HepG2 (cell line): ENCODE measurements at regions not wholly inside any gene's neighbourhood (a gene's known extent, or its start where the extent isn't known, plus 50 kb on each side); places are given as distances from the start of the nearest gene placed in this dataset.

ENCODE experiments used
- ATAC-seq: fragments of 200-7000 bp; cut with Tn5 transposase; 3 replicates; pipeline ENCODE4 v1.9.1; 2020; ENCODE audit warnings: mild to moderate bottlenecking, moderate library complexity
- BruUV-seq: library from RNA; stranded (reverse); fragments of 400-500 nt; replicated peaks from 2 replicates; lab custom pipeline; 2021; lab: Mats Ljungman, UMichigan
- CTCF ChIA-PET: fragments of 300-600 bp; formaldehyde crosslinking; extraction: SDS; loops from one replicate; lab custom pipeline; 2021; ENCODE audit warnings: low total read pairs, inconsistent platforms, low intra/inter-chr PET ratio; lab: Yijun Ruan, JAX
- POLR2A ChIA-PET: fragments of 350-600 bp; sonication (Branson Sonifier 250); formaldehyde crosslinking; loops from one replicate; lab custom pipeline; 2020; ENCODE audit warnings: antibody characterized with exemption, inconsistent platforms; lab: Yijun Ruan, JAX
- DNase-seq: peaks from one replicate; pipeline ENCODE4 v3.0.0-alpha.2; 2015; ENCODE audit warnings: low spot score
- FAIRE-seq: peaks from 3 replicates; lab custom pipeline; 2011; peaks lifted over from hg19 to GRCh38; lab: Jason Lieb, UNC
- H2AFZ ChIP-seq: one replicate; pipeline ENCODE4 v1.6.1; 2011; ENCODE audit warnings: low read length, inconsistent platforms
- H3K27ac ChIP-seq: fragments of 300-600 bp; 3 replicates; pipeline ENCODE4 v1.8.0; 2011; ENCODE audit warnings: mixed run types, mild to moderate bottlenecking, mixed read lengths, low read length, inconsistent platforms; ENCODE audit not compliant: insufficient read depth; ENCODE audit errors: extremely low read length
- H3K27me3 ChIP-seq, 2 experiments: fragments of 200-600 bp in 1 of 2; 2 replicates in 1 of 2; 3 replicates in 1 of 2; pipeline versions ENCODE4 v1.6.0 to v1.8.0; 2011; ENCODE audit warnings: low read length in 2 of 2, mild to moderate bottlenecking in 2 of 2, moderate library complexity in 2 of 2, inconsistent platforms in 1 of 2; ENCODE audit not compliant: insufficient read depth in 2 of 2, control insufficient read depth in 1 of 2
- H3K36me3 ChIP-seq, 2 experiments: fragments of 200-600 bp in 1 of 2; replicated peaks in 1 of 2; 2 replicates in 1 of 2; 3 replicates in 1 of 2; pipeline versions ENCODE4 v1.5.1 to v1.8.0; 2011; ENCODE audit warnings: low read length in 2 of 2, inconsistent platforms in 1 of 2; ENCODE audit not compliant: insufficient read depth in 2 of 2, control insufficient read depth in 1 of 2
- H3K4me1 ChIP-seq: 2 replicates; pipeline ENCODE4 v1.5.1; 2012; ENCODE audit warnings: low read length, inconsistent platforms; ENCODE audit not compliant: insufficient read depth
- H3K4me2 ChIP-seq: 2 replicates; pipeline ENCODE4 v1.6.0; 2011; ENCODE audit warnings: low read depth, low read length, inconsistent platforms
- H3K4me3 ChIP-seq, 3 experiments: fragments of 200-600 bp in 1 of 3; sonication (generic), shearing (Covaris generic) in 1 of 3; replicated peaks in 1 of 3; 2 replicates each; pipeline ENCODE4 v1.5.1; 2011 to 2016; ENCODE audit warnings: low read length in 3 of 3, inconsistent platforms in 2 of 3, low read depth in 2 of 3, mild to moderate bottlenecking in 2 of 3, control low read depth in 1 of 3, mixed read lengths in 1 of 3; ENCODE audit not compliant: insufficient read depth in 1 of 3
- H3K79me2 ChIP-seq: one replicate; pipeline ENCODE4 v1.6.1; 2011; ENCODE audit warnings: low read length, inconsistent platforms; ENCODE audit not compliant: insufficient read depth
- H3K9ac ChIP-seq: 2 replicates; pipeline ENCODE4 v1.6.0; 2011; ENCODE audit warnings: mild to moderate bottlenecking, low read depth, low read length, inconsistent platforms; ENCODE audit not compliant: insufficient read depth
- H3K9me3 ChIP-seq: 2 replicates; pipeline ENCODE4 v1.5.1; 2012; ENCODE audit warnings: mild to moderate bottlenecking, low read length
- H4K20me1 ChIP-seq: 2 replicates; pipeline ENCODE4 v1.6.0; 2011; ENCODE audit warnings: inconsistent platforms, mild to moderate bottlenecking, low read length, moderate library complexity; ENCODE audit not compliant: insufficient read depth
- ARID4A ChIP-seq: sonication (generic); formaldehyde crosslinking; IDR thresholded peaks from 2 replicates; pipeline ENCODE4 v1.5.0; 2020; ENCODE audit warnings: mild to moderate bottlenecking, missing genetic modification reagents, borderline replicate concordance
- HOXA7 ChIP-seq: sonication (generic); formaldehyde crosslinking; IDR thresholded peaks from 2 replicates; pipeline ENCODE4 v1.8.1; 2022; ENCODE audit warnings: mild to moderate bottlenecking, missing genetic modification reagents, moderate library complexity
- JUND ChIP-seq: sonication (generic); formaldehyde crosslinking; IDR thresholded peaks from 2 replicates; pipeline ENCODE4 v1.8.0; 2022; ENCODE audit warnings: mild to moderate bottlenecking, missing genetic modification reagents
- MAX ChIP-seq: IDR thresholded peaks from 2 replicates; pipeline ENCODE4 v1.6.1; 2012; ENCODE audit warnings: inconsistent platforms
- MBNL3 ChIP-seq: fragments of 250-450 bp; sonication (Bioruptor Pico); conservative IDR thresholded peaks from 2 replicates; pipeline ENCODE4 v1.8.0; 2022; ENCODE audit warnings: mild to moderate bottlenecking, inconsistent platforms
- MED13 ChIP-seq: sonication (generic); formaldehyde crosslinking; IDR thresholded peaks from 2 replicates; pipeline ENCODE4 v1.5.0; 2020; ENCODE audit warnings: missing genetic modification reagents
- MXD4 ChIP-seq: IDR thresholded peaks from 2 replicates; pipeline ENCODE4 v1.6.1; 2016; ENCODE audit warnings: mild to moderate bottlenecking, missing biosample characterization, missing genetic modification reagents
- NCOA2 ChIP-seq: sonication (generic); formaldehyde crosslinking; IDR thresholded peaks from 2 replicates; pipeline ENCODE4 v1.8.0; 2022; ENCODE audit warnings: inconsistent platforms
- NONO ChIP-seq, 2 experiments: fragments of 450-650 bp in 1 of 2; sonication (generic) in 1 of 2; formaldehyde crosslinking in 1 of 2; IDR thresholded peaks in 1 of 2; conservative IDR thresholded peaks in 1 of 2; 2 replicates each; pipeline versions ENCODE4 v1.6.1 to v1.8.0; 2017 to 2022; ENCODE audit warnings: mild to moderate bottlenecking in 1 of 2, missing genetic modification reagents in 1 of 2, moderate library complexity in 1 of 2
- NR2C2 ChIP-seq: sonication (generic); formaldehyde crosslinking; IDR thresholded peaks from 2 replicates; pipeline ENCODE4 v1.4.0; 2020; ENCODE audit warnings: missing genetic modification reagents, mild to moderate bottlenecking, moderate library complexity, borderline replicate concordance
- NR2F6 ChIP-seq, 2 experiments: IDR thresholded peaks; 2 replicates each; pipeline ENCODE4 v1.6.1; 2016; ENCODE audit warnings: antibody characterized with exemption in 1 of 2, mild to moderate bottlenecking in 1 of 2
- RFX3 ChIP-seq: IDR thresholded peaks from 2 replicates; pipeline ENCODE4 v1.6.1; 2016; ENCODE audit warnings: missing biosample characterization, missing genetic modification reagents
- SIN3A ChIP-seq: IDR thresholded peaks from 2 replicates; pipeline ENCODE4 v1.6.1; 2011; ENCODE audit warnings: low read depth, mild to moderate bottlenecking, control low read depth, low read length, borderline replicate concordance
- ZNF12 ChIP-seq: sonication (generic); formaldehyde crosslinking; IDR thresholded peaks from 2 replicates; pipeline ENCODE4 v1.5.0; 2020; ENCODE audit warnings: missing genetic modification reagents
- ZNF501 ChIP-seq: sonication (generic); formaldehyde crosslinking; IDR thresholded peaks from 2 replicates; pipeline ENCODE4 v1.5.1; 2020; ENCODE audit warnings: mild to moderate bottlenecking, moderate library complexity, missing genetic modification reagents
- ZNF562 ChIP-seq: sonication (generic); formaldehyde crosslinking; IDR thresholded peaks from 2 replicates; pipeline ENCODE4 v1.8.0; 2022; ENCODE audit warnings: missing genetic modification reagents, borderline replicate concordance
- ZNF605 ChIP-seq: sonication (generic); formaldehyde crosslinking; IDR thresholded peaks from 2 replicates; pipeline ENCODE4 v1.8.0; 2022; ENCODE audit warnings: mild to moderate bottlenecking, missing genetic modification reagents
- ZNF782 ChIP-seq: sonication (generic); formaldehyde crosslinking; IDR thresholded peaks from 2 replicates; pipeline ENCODE4 v1.4.0; 2020; ENCODE audit warnings: missing genetic modification reagents, mild to moderate bottlenecking, borderline replicate concordance
- WGBS: methylation state at CpG from one replicate; pipeline ENCODE4 v1.1.6; 2017; ENCODE audit warnings: low lambda C conversion rate; 5-methylcytosine and 5-hydroxymethylcytosine counted together
- in situ Hi-C: cut with HindIII; loops from 2 replicates; pipeline ENCODE4 v1.10.0; 2017; ENCODE audit warnings: low pct_unique_long_range_greater_than_20kb; ENCODE audit not compliant: extremely low pct_ligation_motif_present
- intact Hi-C: fragments of 100-400 bp; cut with micrococcal nuclease; formaldehyde crosslinking; loops from one replicate; pipeline ENCODE4 v1.10.0; 2022; ENCODE audit not compliant: unreplicated experiment

- H3K27ac ChIP-seq: no peak overlapping the region
- TF ChIP-seq ZNF782 (CRISPR knock-in tag) (no peak), ZNF562 (CRISPR knock-in tag) (no peak), MED13 (CRISPR knock-in tag) (no peak), ZNF605 (CRISPR knock-in tag) (no peak), ARID4A (CRISPR knock-in tag) (no peak), NCOA2 (CRISPR knock-in tag) (no peak), ZNF501 (CRISPR knock-in tag) (no peak), MBNL3 (no peak), ZNF12 (CRISPR knock-in tag) (no peak), JUND (no peak), NR2C2 (CRISPR knock-in tag) (no peak), MAX (no peak), NR2F6 (IDR thresholded peaks at IDR 0.05) (no peak), NR2F6 (CRISPR knock-in tag; IDR thresholded peaks at IDR 0.05) (no peak), HOXA7 (CRISPR knock-in tag) (no peak), NONO (IDR thresholded peaks at IDR 0.05) (no peak), NONO (CRISPR knock-in tag; conservative IDR thresholded peaks at IDR 0.05) (no peak), RFX3 (CRISPR knock-in tag) (no peak), SIN3A (no peak), MXD4 (CRISPR knock-in tag) (no peak)
- TF ChIP-seq, all 625 proteins: peak for 0
- H3K4me3 ChIP-seq: no peak overlapping the region
- BruUV-seq: no TSS peak
- H3K4me2 ChIP-seq: no peak overlapping the region
- FAIRE-seq (no peak), DNase-seq (no peak), ATAC-seq (no peak)
- POLR2A ChIA-PET: no interaction called here
- CTCF ChIA-PET: no interaction called here
- no peaks in the 10 kb centered on the region for H3K79me2 ChIP-seq
- no peak overlapping the region for H2AFZ ChIP-seq
- H3K36me3 ChIP-seq: no peaks in the 10 kb centered on the region
- H3K9ac ChIP-seq: no peak overlapping the region
- H3K27me3 ChIP-seq: no peaks in the 10 kb centered on the region
- no peaks in the 10 kb centered on the region for H3K4me1 ChIP-seq
- H4K20me1 ChIP-seq: no peaks in the 10 kb centered on the region
- no peaks in the 10 kb centered on the region for H3K9me3 ChIP-seq
- intact Hi-C loops (no loop called here), in situ Hi-C loops (no loop called here)
- 12% methylated on average over 8 of the region's 8 CpGs for WGBS
Observed at GRCh38 chr2:7619203-7619970, 702.2 kb downstream of the RNF144A start.
